SU-DHL-6 (cell line): ENCODE measurements at regions not wholly inside any gene's neighbourhood (a gene's known extent, or its start where the extent isn't known, plus 50 kb on each side); places are given as distances from the start of the nearest gene placed in this dataset.

ENCODE experiments used
- H2AFZ ChIP-seq: fragments of 200-600 bp; sonication (generic); 2 replicates; pipeline ENCODE4 v1.6.1; 2014; ENCODE audit warnings: low read depth, mild to moderate bottlenecking, moderate library complexity, mixed read lengths, antibody characterized with exemption, low read length; ENCODE audit not compliant: severe bottlenecking
- H3F3A ChIP-seq: fragments of 200-600 bp; shearing (Covaris generic); 2 replicates; pipeline ENCODE4 v1.6.0; 2016; ENCODE audit warnings: antibody characterized with exemption, mild to moderate bottlenecking; ENCODE audit not compliant: insufficient read depth
- H3K27ac ChIP-seq: fragments of 200-600 bp; sonication (generic); 2 replicates; pipeline ENCODE4 v1.5.1; 2016; ENCODE audit warnings: low read depth, mild to moderate bottlenecking, low read length, moderate library complexity, mixed read lengths
- H3K27me3 ChIP-seq: fragments of 200-600 bp; sonication (generic), shearing (Covaris generic); 2 replicates; pipeline ENCODE4 v1.6.0; 2014; ENCODE audit warnings: mild to moderate bottlenecking, low read length
- H3K36me3 ChIP-seq: fragments of 200-600 bp; sonication (generic); 2 replicates; pipeline ENCODE4 v1.6.1; 2014; ENCODE audit warnings: mild to moderate bottlenecking, low read length, mixed read lengths
- H3K4me2 ChIP-seq: fragments of 300-600, 200-600 bp; shearing (Covaris generic), sonication (generic); 2 replicates; pipeline ENCODE4 v1.6.0; 2014; ENCODE audit warnings: low read length, low read depth, mild to moderate bottlenecking; ENCODE audit not compliant: poor library complexity, severe bottlenecking
- H3K4me3 ChIP-seq: fragments of 200-600 bp; sonication (generic); 2 replicates; pipeline ENCODE4 v1.5.1; 2014; ENCODE audit warnings: antibody characterized with exemption, low read length, mild to moderate bottlenecking, mixed read lengths; ENCODE audit not compliant: insufficient read depth, poor library complexity, severe bottlenecking
- H3K79me2 ChIP-seq: fragments of 200-600 bp; sonication (generic); 2 replicates; pipeline ENCODE4 v1.6.1; 2014; ENCODE audit warnings: mild to moderate bottlenecking, low read length, moderate library complexity; ENCODE audit not compliant: insufficient read depth
- H3K9ac ChIP-seq: fragments of 200-600 bp; sonication (generic); 2 replicates; pipeline ENCODE4 v1.7.0; 2014; ENCODE audit warnings: mild to moderate bottlenecking, low read length
- H3K9me2 ChIP-seq: fragments of 200-600 bp; sonication (generic); replicated peaks from 2 replicates; pipeline ENCODE4 v1.6.1; 2014; ENCODE audit warnings: low read length; ENCODE audit not compliant: insufficient read depth
- H3K9me3 ChIP-seq: fragments of 200-600 bp; sonication (generic); 2 replicates; pipeline ENCODE4 v1.6.1; 2014; ENCODE audit warnings: low read length, mixed read lengths; ENCODE audit not compliant: insufficient read depth
- H4K20me1 ChIP-seq: fragments of 200-600 bp; sonication (generic); 2 replicates; pipeline ENCODE4 v1.6.1; 2014; ENCODE audit warnings: low read depth, mild to moderate bottlenecking, antibody characterized with exemption, low read length, moderate library complexity, mixed read lengths
- CTCF ChIP-seq: fragments of 200-600 bp; sonication (generic); IDR thresholded peaks from one replicate; pipeline ENCODE4 v1.5.1; 2017; ENCODE audit warnings: antibody characterized with exemption, mild to moderate bottlenecking, low read length, moderate library complexity; ENCODE audit not compliant: insufficient read depth, poor library complexity, severe bottlenecking
- EZH2phosphoT487 ChIP-seq: fragments of 200-600 bp; sonication (generic), shearing (Covaris generic); conservative IDR thresholded peaks from 2 replicates; pipeline ENCODE4 v1.6.1; 2018; ENCODE audit warnings: mild to moderate bottlenecking, antibody characterized with exemption, low read length, moderate library complexity, mixed read lengths

GRCh38 chr10:28871665-28872064, 194.3 kb downstream of the BAMBI start:
- Histone ChIP-seq H3K27ac (no peak overlapping the region), H3K36me3 (no peaks in the 10 kb centered on the region), H3K9me2 (no peaks in the 10 kb centered on the region), H4K20me1 (no peaks in the 10 kb centered on the region), H2AFZ (no peak overlapping the region), H3K4me3 (no peak overlapping the region), H3F3A (no peaks in the 10 kb centered on the region), H3K9ac (no peak overlapping the region), H3K4me2 (no peak overlapping the region), H3K9me3 (no peaks in the 10 kb centered on the region), H3K27me3 (no peaks in the 10 kb centered on the region), H3K79me2 (no peaks in the 10 kb centered on the region)
- no peak for TF ChIP-seq CTCF
- TF ChIP-seq EZH2phosphoT487 = no peak

- Histone ChIP-seq H2AFZ (no peak overlapping the region), H3K79me2 (no peaks in the 10 kb centered on the region)
- TF ChIP-seq CTCF (no peak), EZH2phosphoT487 (no peak)
Observed at GRCh38 chr10:28872587-28873165, 195.4 kb downstream of the BAMBI start.

GRCh38 chr10:28873540-28873939, 196.2 kb downstream of the BAMBI start:
- Histone ChIP-seq H4K20me1 (no peaks in the 10 kb centered on the region), H3K4me3 (no peak overlapping the region), H2AFZ (no peak overlapping the region), H3K9me3 (no peaks in the 10 kb centered on the region), H3F3A (no peaks in the 10 kb centered on the region), H3K9ac (no peak overlapping the region), H3K27me3 (no peaks in the 10 kb centered on the region), H3K9me2 (no peaks in the 10 kb centered on the region), H3K4me2 (no peak overlapping the region), H3K27ac (no peak overlapping the region), H3K79me2 (no peaks in the 10 kb centered on the region), H3K36me3 (no peaks in the 10 kb centered on the region)
- TF ChIP-seq EZH2phosphoT487 (no peak), CTCF (no peak)

More at GRCh38 chr10:28872587-28873165, 195.4 kb downstream of the BAMBI start:
- Histone ChIP-seq H3K9me2 (no peaks in the 10 kb centered on the region), H3K27ac (no peak overlapping the region), H3K9ac (no peak overlapping the region), H4K20me1 (no peaks in the 10 kb centered on the region), H3K4me3 (no peak overlapping the region), H3F3A (no peaks in the 10 kb centered on the region), H3K27me3 (no peaks in the 10 kb centered on the region), H3K9me3 (no peaks in the 10 kb centered on the region), H3K4me2 (no peak overlapping the region), H3K36me3 (no peaks in the 10 kb centered on the region)
